Ishikawa (cell line): ENCODE measurements at regions not wholly inside any gene's neighbourhood (a gene's known extent, or its start where the extent isn't known, plus 50 kb on each side); places are given as distances from the start of the nearest gene placed in this dataset.

Experiments used
- CEBPB ChIP-seq: IDR thresholded peaks from 2 replicates; pipeline ENCODE4 v1.6.1; 2012
- CREB1 ChIP-seq: IDR thresholded peaks from 2 replicates; pipeline ENCODE4 v1.6.1; 2012; ENCODE audit warnings: low read depth
- EP300 ChIP-seq: IDR thresholded peaks from 2 replicates; pipeline ENCODE4 v1.6.1; 2012; ENCODE audit warnings: borderline replicate concordance
- NFIC ChIP-seq: IDR thresholded peaks from 2 replicates; pipeline ENCODE4 v1.6.1; 2012
- TAF1 ChIP-seq: IDR thresholded peaks from 2 replicates; pipeline ENCODE4 v1.6.1; 2012; ENCODE audit warnings: low read depth, mild to moderate bottlenecking
- YY1 ChIP-seq: IDR thresholded peaks from 2 replicates; pipeline ENCODE4 v1.6.1; 2012; ENCODE audit warnings: low read depth
- ZBTB7A ChIP-seq: IDR thresholded peaks from 2 replicates; pipeline ENCODE4 v1.6.1; 2012; ENCODE audit warnings: low read depth
- TF ChIP-seq, protein P1 (sequence below): IDR thresholded peaks from 2 replicates; pipeline ENCODE4 v1.6.1; 2012
- TF ChIP-seq, protein P2 (sequence below): IDR thresholded peaks from 2 replicates; pipeline ENCODE4 v1.6.1; 2012; ENCODE audit warnings: low read depth, mild to moderate bottlenecking

DNA sequence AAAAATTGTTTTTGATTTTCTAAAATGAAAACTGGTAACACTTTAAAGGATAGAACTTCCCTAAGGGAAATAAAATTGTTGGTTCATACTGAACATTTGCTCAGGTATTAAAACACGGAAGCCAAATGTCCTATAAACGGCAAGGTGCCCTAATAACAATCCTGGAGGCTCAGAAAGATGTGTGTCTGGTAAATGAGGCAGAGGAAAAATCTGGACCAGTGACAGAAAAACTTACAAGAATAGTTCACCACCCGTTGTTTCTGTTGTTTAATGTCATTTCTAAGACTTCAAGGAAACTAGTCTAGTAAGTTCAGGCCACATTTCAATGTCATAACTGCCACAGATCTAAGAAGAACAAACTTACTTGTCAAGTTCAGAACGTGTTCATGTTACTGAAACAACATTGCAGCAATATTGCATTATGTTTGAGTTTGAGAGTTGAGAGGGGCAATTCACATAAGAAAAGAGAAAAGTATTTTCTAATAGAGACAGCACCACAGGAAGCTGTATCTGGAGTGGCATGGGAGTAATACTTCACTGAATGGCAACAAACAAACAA, 476.6 kb downstream of the GRXCR1 start:
- TF ChIP-seq, protein P1, sequence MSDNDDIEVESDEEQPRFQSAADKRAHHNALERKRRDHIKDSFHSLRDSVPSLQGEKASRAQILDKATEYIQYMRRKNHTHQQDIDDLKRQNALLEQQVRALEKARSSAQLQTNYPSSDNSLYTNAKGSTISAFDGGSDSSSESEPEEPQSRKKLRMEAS, result no peak
- TF ChIP-seq ZBTB7A, result no peak
- TF ChIP-seq, protein P2, sequence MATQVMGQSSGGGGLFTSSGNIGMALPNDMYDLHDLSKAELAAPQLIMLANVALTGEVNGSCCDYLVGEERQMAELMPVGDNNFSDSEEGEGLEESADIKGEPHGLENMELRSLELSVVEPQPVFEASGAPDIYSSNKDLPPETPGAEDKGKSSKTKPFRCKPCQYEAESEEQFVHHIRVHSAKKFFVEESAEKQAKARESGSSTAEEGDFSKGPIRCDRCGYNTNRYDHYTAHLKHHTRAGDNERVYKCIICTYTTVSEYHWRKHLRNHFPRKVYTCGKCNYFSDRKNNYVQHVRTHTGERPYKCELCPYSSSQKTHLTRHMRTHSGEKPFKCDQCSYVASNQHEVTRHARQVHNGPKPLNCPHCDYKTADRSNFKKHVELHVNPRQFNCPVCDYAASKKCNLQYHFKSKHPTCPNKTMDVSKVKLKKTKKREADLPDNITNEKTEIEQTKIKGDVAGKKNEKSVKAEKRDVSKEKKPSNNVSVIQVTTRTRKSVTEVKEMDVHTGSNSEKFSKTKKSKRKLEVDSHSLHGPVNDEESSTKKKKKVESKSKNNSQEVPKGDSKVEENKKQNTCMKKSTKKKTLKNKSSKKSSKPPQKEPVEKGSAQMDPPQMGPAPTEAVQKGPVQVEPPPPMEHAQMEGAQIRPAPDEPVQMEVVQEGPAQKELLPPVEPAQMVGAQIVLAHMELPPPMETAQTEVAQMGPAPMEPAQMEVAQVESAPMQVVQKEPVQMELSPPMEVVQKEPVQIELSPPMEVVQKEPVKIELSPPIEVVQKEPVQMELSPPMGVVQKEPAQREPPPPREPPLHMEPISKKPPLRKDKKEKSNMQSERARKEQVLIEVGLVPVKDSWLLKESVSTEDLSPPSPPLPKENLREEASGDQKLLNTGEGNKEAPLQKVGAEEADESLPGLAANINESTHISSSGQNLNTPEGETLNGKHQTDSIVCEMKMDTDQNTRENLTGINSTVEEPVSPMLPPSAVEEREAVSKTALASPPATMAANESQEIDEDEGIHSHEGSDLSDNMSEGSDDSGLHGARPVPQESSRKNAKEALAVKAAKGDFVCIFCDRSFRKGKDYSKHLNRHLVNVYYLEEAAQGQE, result no peak
- no peak for TF ChIP-seq YY1
- TF ChIP-seq CREB1, result no peak
- no peak for TF ChIP-seq EP300
- peak; percentile 11; the same call in 1 of the 2 replicates for TF ChIP-seq NFIC
- TF ChIP-seq TAF1, result no peak
- no peak; the same call in 1 of the 2 replicates for TF ChIP-seq CEBPB
